ENCODE measurements at regions not wholly inside any gene's neighbourhood (a gene's known extent, or its start where the extent isn't known, plus 50 kb on each side); places are given as distances from the start of the nearest gene placed in this dataset.

DNA sequence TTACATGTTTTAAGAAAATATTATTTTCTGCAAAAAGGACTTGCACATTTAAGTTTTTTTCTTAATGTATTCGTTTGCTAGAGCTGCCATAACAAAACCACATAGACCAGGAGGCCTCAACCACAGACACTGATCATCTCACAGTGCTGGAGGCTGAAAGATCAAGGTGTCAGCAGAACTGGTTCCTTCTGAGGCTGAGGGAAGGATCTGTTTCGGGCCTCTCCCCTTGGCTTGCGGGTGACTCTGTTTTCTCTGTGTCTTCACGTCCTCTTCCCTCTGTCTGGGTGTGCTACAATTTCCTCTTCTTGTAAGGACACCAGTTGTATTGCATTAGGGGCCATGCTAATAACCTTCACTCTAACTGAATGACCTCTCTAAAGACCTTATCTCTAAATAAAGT, 364.2 kb downstream of the IRS2 start:
- no peak overlapping the region for H3K27ac ChIP-seq (ENCODE audit: control insufficient read depth, insufficient read depth, low read length)
- no peak for TF ChIP-seq CTCF (optimal IDR thresholded peaks at IDR 0.05 in 1 of 3, IDR thresholded peaks at IDR 0.05 in 1 of 3, conservative IDR thresholded peaks at IDR 0.05 in 1 of 3; ENCODE audit: extremely low read depth in 1 of 3, insufficient read depth in 2 of 3, low read length in 3 of 3)
- dilution Hi-C loops (cut with MboI; ENCODE audit: extremely low pct_ligation_motif_present, low sequenced_read_pairs), result no loop called here
- H3K79me2 ChIP-seq (ENCODE audit: control insufficient read depth, insufficient read depth, low read length), result no peaks in the 10 kb centered on the region
- H3K9ac ChIP-seq (ENCODE audit: control insufficient read depth, extremely low read depth, insufficient read depth, low read length), result no peak overlapping the region
- DNase-seq (ENCODE audit: low read depth, low spot score) (no peak), FAIRE-seq (no peak)
- no peaks in the 10 kb centered on the region for H3K36me3 ChIP-seq (ENCODE audit: control insufficient read depth in 2 of 2, extremely low read depth in 1 of 2, insufficient read depth in 2 of 2, low read length in 2 of 2)
- H3K4me3 ChIP-seq (ENCODE audit: control insufficient read depth in 2 of 3, extremely low read depth in 1 of 3, insufficient read depth in 2 of 3, low read depth in 1 of 3, low read length in 3 of 3), result no peak overlapping the region
- no peaks in the 10 kb centered on the region for H4K20me1 ChIP-seq (ENCODE audit: control insufficient read depth, extremely low read depth, insufficient read depth, low read length)
- H3K9me1 ChIP-seq (ENCODE audit: control insufficient read depth, extremely low read depth, insufficient read depth, low read length), result no peaks in the 10 kb centered on the region
- H2AFZ ChIP-seq (ENCODE audit: control insufficient read depth, low read length), result no peak overlapping the region
- no peaks in the 10 kb centered on the region for H3K9me3 ChIP-seq (ENCODE audit: control insufficient read depth, low read depth, low read length)
- H3K4me1 ChIP-seq (ENCODE audit: control insufficient read depth, extremely low read depth, insufficient read depth, low read length), result no peaks in the 10 kb centered on the region
- H3K4me2 ChIP-seq (ENCODE audit: control insufficient read depth, extremely low read depth, insufficient read depth, low read depth, low read length), result no peak overlapping the region
- no peaks in the 10 kb centered on the region for H3K27me3 ChIP-seq (ENCODE audit: control insufficient read depth, extremely low read depth, insufficient read depth, low read length)

DNA sequence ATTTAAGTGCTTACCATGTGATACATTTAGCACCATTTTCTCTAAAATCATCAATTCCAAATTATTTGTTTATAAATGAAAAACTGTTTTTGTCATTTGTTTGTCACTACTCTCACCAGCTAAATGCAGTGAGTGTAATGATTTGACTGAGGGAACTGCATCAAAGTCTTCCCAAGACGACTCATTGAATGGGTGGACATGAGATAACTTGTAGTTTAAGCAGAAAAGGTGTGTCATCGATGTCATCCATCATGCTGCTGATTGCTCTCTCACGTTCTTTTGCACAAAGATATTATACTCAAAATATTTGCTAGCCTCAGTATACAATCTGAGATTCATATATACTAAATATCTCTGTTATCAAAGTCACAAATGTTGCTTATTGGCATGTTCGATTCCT, 366.5 kb downstream of the IRS2 start:
- TF ChIP-seq EZH2 (IDR thresholded peaks at IDR 0.05; ENCODE audit: low read length) (no peak), CTCF (optimal IDR thresholded peaks at IDR 0.05 in 1 of 3, IDR thresholded peaks at IDR 0.05 in 1 of 3, conservative IDR thresholded peaks at IDR 0.05 in 1 of 3; ENCODE audit: extremely low read depth in 1 of 3, insufficient read depth in 2 of 3, low read length in 3 of 3) (no peak)
- H3K9me1 ChIP-seq (ENCODE audit: control insufficient read depth, extremely low read depth, insufficient read depth, low read length), result no peaks in the 10 kb centered on the region
- no peaks in the 10 kb centered on the region for H3K9me3 ChIP-seq (ENCODE audit: control insufficient read depth, low read depth, low read length)
- no peak overlapping the region for H3K4me3 ChIP-seq (ENCODE audit: control insufficient read depth in 2 of 3, extremely low read depth in 1 of 3, insufficient read depth in 2 of 3, low read depth in 1 of 3, low read length in 3 of 3)
- H3K27me3 ChIP-seq (ENCODE audit: control insufficient read depth, extremely low read depth, insufficient read depth, low read length), result no peaks in the 10 kb centered on the region
- no peak overlapping the region for H2AFZ ChIP-seq (ENCODE audit: control insufficient read depth, low read length)
- H3K27ac ChIP-seq (ENCODE audit: control insufficient read depth, insufficient read depth, low read length), result no peak overlapping the region
- dilution Hi-C loops (cut with MboI; ENCODE audit: extremely low pct_ligation_motif_present, low sequenced_read_pairs), result no loop called here
- H4K20me1 ChIP-seq (ENCODE audit: control insufficient read depth, extremely low read depth, insufficient read depth, low read length), result no peaks in the 10 kb centered on the region
- no peaks in the 10 kb centered on the region for H3K4me1 ChIP-seq (ENCODE audit: control insufficient read depth, extremely low read depth, insufficient read depth, low read length)
- FAIRE-seq, result peak; percentile 70
- no peak overlapping the region for H3K9ac ChIP-seq (ENCODE audit: control insufficient read depth, extremely low read depth, insufficient read depth, low read length)
- no peaks in the 10 kb centered on the region for H3K79me2 ChIP-seq (ENCODE audit: control insufficient read depth, insufficient read depth, low read length)
- H3K4me2 ChIP-seq (ENCODE audit: control insufficient read depth, extremely low read depth, insufficient read depth, low read depth, low read length), result no peak overlapping the region
- no peak for DNase-seq (ENCODE audit: low read depth, low spot score)
- H3K36me3 ChIP-seq (ENCODE audit: control insufficient read depth in 2 of 2, extremely low read depth in 1 of 2, insufficient read depth in 2 of 2, low read length in 2 of 2), result no peaks in the 10 kb centered on the region
